GM19395 (cell line): ENCODE measurements at regions not wholly inside any gene's neighbourhood (a gene's known extent, or its start where the extent isn't known, plus 50 kb on each side); places are given as distances from the start of the nearest gene placed in this dataset.
A peak's percentile ranks its signal among the peaks of the same experiment; 100 is the strongest.

Source experiments
- ATAC-seq: cut with Tn5 transposase; IDR thresholded peaks from one replicate; pipeline ENCODE4 v1.9.1; 2021; ENCODE audit warnings: mild to moderate bottlenecking, moderate library complexity; ENCODE audit not compliant: unreplicated experiment

DNA sequence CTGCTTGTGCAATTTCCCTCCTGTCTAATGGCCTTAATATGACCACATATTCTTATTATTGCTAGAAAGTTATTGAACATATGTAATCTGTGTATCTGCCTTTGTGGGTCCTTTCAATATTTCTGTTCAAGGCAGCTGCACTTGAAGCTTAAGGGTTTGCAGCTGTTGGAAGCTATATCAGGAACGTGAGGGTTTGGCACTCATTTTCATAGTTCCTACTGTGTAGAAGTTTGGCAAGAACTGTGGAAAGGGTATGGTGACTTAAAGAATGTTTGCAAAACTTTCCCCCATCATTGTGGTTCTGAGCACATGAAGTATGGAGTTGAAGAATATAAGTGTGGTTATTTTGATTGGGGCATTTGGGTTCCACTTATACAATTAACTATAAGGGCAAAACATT, 144.7 kb upstream of the SEMA3A start:
- no peak for ATAC-seq

- no peak for ATAC-seq
These were observed 142.8 kb upstream of the SEMA3A start for GRCh38 chr7:84337429-84337828.

DNA sequence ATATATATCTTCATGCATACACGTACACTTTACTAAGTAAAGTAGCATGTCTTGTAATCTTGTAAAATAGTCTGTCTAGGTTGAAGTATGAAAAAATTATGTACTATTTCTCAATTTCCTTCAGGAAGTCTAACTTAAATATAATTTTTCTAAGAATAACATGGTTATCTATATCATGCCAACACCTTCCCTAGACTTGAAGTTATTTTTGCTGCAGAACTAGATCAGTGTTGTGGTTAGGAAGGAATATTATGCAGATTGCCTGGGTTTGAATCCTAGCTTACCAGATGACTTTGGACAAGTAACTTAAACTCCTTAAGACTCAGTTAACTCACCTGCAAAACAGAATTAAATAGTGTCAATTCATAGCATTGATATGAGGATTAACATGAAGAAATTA, 142.2 kb upstream of the SEMA3A start:
- ATAC-seq: no peak

DNA sequence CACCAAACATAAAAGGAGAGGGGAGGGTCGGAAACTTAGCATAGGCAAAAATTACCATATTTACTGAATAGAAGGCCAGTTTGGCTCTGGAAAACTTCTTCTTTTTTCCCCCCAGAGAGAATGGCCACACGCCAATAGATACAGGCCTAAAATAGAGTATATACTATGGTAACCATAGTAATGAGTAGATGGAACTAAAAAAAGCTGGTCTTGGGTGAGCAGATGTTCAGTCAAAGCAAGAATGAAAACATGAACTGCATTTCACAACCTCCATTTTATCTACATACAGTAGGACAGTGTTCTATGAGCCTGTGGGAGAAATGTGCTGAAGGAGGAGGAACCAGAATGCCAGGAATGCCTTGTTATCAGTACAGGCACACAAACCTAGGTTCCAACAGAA, 141.7 kb upstream of the SEMA3A start:
- peak; percentile 93 for ATAC-seq

- no peak for ATAC-seq
These were observed 137.0 kb upstream of the SEMA3A start for GRCh38 chr7:84331616-84332015.

GRCh38 chr7:84328571-84328970, 134.0 kb upstream of the SEMA3A start:
- ATAC-seq: no peak

GRCh38 chr7:84324136-84324630, 129.6 kb upstream of the SEMA3A start:
- no peak for ATAC-seq

- ATAC-seq: no peak
These were observed 122.9 kb upstream of the SEMA3A start for GRCh38 chr7:84317536-84317935.

- no peak for ATAC-seq
These were observed 119.7 kb upstream of the SEMA3A start for GRCh38 chr7:84314263-84314662.

GRCh38 chr7:84304407-84304806, 109.8 kb upstream of the SEMA3A start:
- ATAC-seq: no peak

DNA sequence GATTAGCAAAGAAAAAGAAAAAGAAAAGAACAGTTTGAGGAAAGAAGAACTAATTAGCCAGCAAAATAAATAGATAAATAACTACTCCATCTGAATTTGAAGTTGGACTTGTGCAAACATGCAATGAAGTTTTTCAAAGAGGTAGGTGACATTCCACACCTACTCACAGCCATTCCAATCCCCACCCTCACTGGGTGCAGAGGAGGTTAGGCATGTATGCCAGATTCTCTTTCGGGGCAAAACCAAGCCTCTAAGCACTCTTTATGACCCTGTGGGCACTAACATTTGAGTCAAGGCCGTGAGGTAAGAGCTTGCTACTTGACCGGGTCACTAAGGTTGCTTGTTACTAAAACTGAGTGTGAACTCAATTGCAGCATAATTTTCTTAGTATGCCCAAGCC, 108.4 kb upstream of the SEMA3A start:
- ATAC-seq: no peak

DNA sequence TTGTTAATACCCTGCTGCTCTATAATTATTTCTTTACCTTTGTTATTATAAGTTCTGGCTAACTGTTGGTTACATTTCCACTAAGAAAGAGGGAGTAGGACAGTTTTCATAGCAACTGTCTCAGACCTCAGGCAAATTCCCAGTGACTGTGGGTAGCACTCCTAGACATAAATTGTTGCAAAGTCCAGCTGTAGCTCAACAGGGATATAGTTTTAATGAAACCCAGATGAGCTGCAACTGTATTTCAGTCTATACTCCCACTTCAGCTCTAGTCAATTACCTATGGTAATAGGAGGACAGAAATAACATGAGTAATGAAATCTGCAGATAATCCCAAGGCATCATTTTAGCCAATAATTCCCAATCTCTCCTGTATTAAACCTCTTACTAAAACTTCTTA, 103.0 kb upstream of the SEMA3A start:
- no peak for ATAC-seq

DNA sequence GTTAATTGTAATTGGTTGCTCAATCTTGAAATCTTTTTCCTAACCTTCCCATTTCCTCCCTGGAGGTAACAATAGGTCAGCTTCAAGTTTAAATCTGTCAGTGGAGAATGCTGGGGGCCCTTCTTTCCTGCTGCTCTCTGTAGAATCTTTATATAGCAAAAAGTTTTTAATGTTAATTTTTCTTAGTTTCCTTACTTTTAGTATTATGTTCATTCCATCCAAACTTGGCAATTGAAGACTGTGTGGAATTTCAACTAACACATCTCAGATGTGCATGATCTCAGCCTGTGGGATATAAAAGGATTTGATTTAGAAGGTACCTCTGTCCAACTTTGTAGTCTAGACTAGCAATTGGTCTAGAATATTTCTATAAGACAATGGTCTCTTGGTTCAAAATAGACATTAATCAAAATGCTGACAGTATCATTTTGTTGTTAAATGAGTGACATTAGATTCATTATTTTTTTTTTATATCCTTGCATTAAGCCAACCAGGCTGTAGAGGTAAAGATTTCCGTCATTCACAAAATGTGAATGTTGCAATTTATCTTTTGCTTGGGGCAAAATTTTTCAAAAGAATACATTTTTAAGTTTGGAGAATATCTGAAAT, 100.4 kb upstream of the SEMA3A start:
- ATAC-seq: no peak

DNA sequence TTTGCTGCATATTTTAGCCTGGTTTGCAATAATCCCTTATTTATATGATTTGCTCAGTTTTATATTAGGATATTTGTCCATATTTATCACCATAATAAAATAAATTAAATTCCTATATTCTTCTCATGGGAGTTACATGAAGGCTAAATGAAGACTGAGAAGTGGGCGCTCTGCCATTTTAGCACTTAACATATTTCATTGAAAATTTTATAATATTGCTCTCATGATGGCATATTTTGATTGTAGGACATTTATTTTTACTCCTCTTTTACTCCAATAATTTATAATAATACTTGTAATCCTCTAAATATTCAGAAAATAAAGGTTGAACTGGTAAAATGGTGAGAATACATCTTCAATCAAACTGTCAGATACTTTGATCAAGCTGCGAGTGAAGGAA, 99.8 kb upstream of the SEMA3A start:
- ATAC-seq: no peak

DNA sequence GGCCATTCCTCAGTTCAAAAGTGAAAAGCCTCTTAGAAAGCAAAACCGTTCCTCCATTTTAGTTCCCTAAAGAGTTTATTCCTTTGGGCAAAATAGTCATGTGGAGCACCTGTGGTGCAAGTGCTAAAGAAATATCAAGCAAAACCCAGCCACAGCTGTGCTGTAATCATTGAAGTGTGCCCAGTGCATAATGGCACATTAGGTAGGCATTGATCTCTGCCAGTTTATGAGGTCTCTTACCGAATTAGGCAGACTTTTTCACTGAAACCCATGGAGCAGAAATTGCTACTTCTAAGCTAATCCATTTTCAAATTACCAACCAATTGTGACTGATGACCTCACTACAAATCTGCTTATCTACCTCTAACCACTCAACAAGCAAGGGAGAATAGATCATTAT, 97.2 kb upstream of the SEMA3A start:
- no peak for ATAC-seq

- ATAC-seq: no peak
These were observed 89.2 kb upstream of the SEMA3A start for GRCh38 chr7:84283798-84284197.

- ATAC-seq: no peak
These were observed 86.9 kb upstream of the SEMA3A start for GRCh38 chr7:84281518-84281917.

DNA sequence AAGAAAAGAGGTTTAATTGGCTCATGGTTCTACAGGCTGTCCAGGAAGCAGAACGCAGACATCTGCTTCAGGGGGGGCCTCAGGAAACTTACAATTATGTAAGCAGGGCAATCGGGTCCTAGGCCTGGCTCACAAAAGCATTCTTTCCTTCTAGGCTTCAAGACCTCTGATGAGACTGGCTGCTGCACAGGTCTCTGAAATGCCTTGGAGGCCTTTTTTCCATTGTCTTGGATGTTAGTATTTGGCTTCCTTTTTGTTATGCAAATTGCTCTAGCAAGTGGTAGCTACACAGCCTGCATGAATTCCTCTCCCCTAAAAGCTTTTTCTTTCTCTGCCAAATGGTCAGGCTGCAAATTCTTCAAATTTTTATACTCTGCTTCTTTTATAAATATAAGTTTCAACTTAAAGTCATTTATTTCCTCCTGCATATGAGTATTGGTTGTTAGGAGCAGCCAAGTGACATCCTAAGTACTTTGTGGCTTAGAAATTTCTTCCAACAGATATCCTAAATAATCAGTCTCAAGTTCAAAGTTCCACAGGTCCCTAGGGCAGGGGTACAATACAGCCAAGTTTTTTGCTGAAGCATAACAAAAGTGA, 83.1 kb upstream of the SEMA3A start:
- ATAC-seq: no peak

GRCh38 chr7:84274029-84274638, 79.5 kb upstream of the SEMA3A start:
- no peak for ATAC-seq

DNA sequence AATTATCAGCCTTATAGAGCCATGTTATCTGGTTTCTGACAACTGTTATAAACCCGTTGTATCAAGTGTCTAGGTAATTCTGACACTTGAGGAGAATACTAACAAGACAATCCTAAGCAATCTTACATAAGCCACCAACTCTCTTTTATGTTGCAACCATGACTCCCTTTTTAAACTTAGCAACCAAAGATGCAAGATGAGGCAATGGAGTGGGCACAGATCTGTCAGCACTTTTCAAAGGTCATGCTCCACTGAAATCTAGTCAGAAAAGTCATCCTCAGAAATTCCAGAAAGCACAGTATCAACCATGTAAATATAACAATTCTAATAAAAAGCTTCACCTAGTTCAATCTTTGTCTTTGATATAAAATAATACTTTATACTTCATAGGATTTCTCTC, 77.0 kb upstream of the SEMA3A start:
- no peak for ATAC-seq

DNA sequence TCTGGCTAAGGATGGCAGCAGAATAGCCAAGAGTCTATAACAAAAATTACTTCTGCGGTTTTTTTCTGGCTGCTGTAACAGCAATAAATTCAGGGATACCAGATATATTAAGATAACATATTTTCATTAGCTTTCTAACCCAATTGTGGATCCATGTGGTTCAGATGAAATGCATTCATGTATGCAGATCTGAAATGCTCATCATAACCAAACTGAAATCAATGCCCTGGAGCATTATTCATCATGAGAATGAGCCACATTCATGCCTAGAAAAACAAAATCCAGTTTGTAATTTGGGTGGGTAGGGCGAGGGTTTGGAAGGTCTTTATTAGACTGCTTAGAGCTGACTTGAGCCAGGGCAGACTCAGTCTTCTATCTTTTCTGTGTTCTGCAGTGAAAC, 69.8 kb upstream of the SEMA3A start:
- ATAC-seq: no peak

DNA sequence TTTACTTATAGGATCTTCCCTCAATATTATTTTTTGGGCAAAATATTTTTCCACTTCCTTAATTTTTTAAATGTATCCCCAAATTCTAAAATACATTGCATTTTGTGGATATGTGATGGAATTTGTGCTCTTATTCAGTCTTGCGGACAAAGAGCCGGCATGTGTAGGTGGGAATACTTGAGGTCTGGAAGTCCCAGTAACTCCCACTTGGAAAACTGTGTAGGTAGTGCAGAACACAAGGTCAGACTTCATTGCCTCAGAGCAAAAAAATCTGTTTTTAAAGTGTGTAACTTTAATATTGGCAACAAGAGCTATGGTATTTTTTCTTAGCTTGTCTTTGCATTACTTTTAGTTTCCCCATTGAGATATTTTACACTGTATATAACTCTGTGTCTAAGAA, 68.5 kb upstream of the SEMA3A start:
- ATAC-seq: no peak

GRCh38 chr7:84261509-84261908, 66.9 kb upstream of the SEMA3A start:
- ATAC-seq: no peak
